Coronary artery (tissue), 2 donors: ENCODE measurements at regions not wholly inside any gene's neighbourhood (a gene's known extent, or its start where the extent isn't known, plus 50 kb on each side); places are given as distances from the start of the nearest gene placed in this dataset.

Source experiments
- DNase-seq: peaks from one replicate; pipeline ENCODE4 v3.0.0-alpha.2; 2017; ENCODE audit warnings: low spot score
- H3K27ac ChIP-seq, 2 donors: fragments of 200-600 bp; sonication (generic); one replicate each; pipeline ENCODE4 v1.5.1; 2016 to 2019
- H3K4me3 ChIP-seq: fragments of 200-600 bp; sonication (generic); 2 replicates; pipeline ENCODE4 v1.5.1; 2016; ENCODE audit warnings: mild to moderate bottlenecking, moderate library complexity
- TF ChIP-seq, protein P1 (sequence below): fragments of 200-600 bp; sonication (generic); IDR thresholded peaks from one replicate; pipeline ENCODE4 v1.5.1; 2019; ENCODE audit warnings: antibody characterized with exemption

DNA sequence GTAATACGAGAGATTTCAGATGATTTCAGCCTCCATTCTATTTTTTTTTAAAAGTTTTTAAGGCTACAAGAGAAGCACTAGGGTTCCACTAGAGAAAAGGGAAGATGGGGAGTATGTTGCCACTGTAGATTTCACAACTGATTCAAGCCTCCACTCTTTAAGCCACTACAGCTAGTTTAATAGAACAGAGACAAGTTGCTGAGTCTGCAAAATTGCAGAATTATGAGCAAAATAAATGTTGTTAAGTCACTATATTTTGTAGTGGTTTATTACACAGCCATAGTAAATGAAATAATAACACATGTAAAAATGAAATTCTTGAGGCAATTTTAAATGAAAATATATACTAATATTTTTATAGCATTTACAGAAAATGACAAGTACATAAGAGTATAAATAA, 96.0 kb upstream of the POT1 start:
- TF ChIP-seq, protein P1, sequence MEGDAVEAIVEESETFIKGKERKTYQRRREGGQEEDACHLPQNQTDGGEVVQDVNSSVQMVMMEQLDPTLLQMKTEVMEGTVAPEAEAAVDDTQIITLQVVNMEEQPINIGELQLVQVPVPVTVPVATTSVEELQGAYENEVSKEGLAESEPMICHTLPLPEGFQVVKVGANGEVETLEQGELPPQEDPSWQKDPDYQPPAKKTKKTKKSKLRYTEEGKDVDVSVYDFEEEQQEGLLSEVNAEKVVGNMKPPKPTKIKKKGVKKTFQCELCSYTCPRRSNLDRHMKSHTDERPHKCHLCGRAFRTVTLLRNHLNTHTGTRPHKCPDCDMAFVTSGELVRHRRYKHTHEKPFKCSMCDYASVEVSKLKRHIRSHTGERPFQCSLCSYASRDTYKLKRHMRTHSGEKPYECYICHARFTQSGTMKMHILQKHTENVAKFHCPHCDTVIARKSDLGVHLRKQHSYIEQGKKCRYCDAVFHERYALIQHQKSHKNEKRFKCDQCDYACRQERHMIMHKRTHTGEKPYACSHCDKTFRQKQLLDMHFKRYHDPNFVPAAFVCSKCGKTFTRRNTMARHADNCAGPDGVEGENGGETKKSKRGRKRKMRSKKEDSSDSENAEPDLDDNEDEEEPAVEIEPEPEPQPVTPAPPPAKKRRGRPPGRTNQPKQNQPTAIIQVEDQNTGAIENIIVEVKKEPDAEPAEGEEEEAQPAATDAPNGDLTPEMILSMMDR, result no peak
- no peak overlapping the region for H3K4me3 ChIP-seq
- no peak overlapping the region for H3K27ac ChIP-seq
- no peak for DNase-seq

DNA sequence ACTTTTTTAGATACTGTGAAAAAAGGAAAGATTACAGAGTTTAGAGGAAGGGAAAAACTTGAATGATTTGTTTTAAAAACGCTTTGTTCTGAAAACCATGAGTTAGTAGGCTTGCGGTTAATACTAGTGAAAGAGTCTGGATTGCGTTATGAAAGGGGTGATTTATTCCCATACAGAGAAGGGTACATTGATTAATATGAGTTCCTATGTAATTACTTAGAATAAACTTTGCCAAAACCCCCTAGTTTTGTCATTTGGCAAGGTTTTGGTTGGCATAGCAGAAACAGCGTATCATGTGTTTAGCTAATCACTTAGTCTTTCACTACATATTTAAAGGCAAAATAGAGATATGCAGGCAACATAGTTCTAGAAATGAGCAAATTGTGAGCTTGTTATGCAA, 91.2 kb upstream of the POT1 start:
- Histone ChIP-seq H3K4me3 (no peak overlapping the region), H3K27ac (no peak overlapping the region)
- TF ChIP-seq, protein P1, result no peak
- DNase-seq, result no peak

DNA sequence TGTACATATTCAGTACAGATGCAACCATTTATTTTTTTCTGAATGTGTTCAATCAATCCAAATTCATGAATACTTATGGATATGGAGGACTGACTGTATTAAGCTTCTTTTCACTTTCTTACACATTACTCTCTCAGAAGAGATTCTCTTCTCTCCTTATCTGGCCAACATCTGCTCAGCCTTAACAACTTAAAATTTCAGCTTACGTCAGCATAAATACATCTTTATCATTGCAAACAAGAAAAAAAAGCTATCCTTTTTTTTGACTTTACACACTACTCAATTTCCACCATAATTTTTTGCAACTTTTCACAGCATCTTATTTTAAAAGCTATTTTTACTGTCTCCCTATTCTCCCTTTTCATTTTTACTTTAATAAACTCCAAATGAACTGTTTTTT, 80.9 kb upstream of the POT1 start:
- TF ChIP-seq, protein P1, result no peak
- no peak for DNase-seq
- Histone ChIP-seq H3K4me3 (no peak overlapping the region), H3K27ac (no peak overlapping the region)

DNA sequence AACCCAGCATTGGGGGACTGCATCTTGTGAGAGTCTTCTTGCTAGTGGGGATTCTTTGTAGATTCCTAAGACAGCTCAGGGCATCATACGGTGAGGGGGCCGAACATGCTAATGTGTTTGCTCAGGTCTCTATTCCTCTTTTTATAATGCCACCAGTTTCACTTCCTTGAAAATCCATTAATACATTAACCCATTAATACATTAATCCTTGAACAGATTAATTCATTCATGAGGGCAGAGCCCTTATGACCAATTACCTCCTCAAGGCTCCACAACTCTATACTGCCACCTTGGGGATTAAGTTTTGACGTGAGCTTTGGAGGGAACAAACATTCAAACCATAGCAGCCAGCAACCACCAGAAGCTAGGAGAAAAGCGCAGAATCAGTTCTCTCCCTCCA, 67.2 kb upstream of the POT1 start:
- DNase-seq, result no peak
- Histone ChIP-seq H3K27ac (no peak overlapping the region), H3K4me3 (no peak overlapping the region)
- TF ChIP-seq, protein P1, result no peak

DNA sequence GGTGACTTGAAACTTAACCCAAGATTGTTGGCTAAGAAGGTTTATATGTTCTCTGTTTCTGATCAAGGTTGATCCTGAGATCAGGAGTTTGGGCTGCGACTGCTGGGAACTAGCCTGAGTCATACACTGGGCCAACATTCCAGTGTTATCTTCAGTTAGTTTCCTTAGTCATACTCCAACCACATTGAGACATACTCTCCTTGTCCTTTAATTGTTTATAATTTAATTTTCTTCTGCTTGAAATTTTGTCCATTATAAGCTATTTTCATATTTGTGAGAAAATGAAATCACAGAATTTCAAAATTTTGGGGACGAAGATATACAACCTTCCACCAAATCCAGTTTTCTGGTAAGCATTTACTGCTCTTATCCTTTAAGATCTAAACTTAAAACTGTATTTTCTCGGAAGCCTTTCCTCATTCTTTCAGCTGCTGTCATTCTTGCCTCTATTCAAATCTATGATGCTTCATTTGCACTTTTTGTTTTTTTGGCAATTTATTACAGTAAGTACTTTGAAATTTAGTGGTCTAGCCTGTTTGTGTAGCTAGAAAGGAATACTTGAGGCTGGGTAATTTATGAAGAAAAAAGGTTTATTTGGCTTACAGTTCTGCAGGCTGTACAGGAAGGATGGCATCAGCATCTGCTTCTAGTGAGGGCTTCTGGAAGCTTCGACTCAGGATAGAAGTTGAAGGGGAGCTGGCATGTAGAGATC, 63.4 kb upstream of the POT1 start:
- TF ChIP-seq, protein P1, result no peak
- DNase-seq, result no peak
- Histone ChIP-seq H3K27ac (peak overlapping the region; percentile 23 to 29), H3K4me3 (peak overlapping the region; percentile 38)

DNA sequence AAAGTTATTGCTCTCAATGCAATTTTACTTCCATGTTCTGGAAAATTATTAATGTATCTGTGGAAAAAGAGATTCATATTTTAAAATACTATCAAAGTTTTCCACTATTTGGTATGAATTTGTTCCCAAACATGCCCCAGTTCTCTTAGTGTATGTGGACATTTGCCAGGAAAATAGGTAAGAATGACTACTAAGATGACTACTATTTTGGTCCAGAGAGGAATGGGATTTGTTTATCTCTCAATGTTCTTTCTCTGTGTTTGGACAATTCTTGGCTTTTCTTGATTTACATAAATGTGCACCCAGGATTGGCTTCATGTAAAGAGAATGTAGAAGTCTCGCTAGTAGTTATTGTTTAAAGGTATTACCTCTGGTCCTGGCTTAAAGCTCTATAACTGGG, 60.3 kb upstream of the POT1 start:
- H3K4me3 ChIP-seq, result no peak overlapping the region
- no peak for DNase-seq
- TF ChIP-seq, protein P1, result no peak
- no peak overlapping the region for H3K27ac ChIP-seq
